ENCODE measurements at regions not wholly inside any gene's neighbourhood (a gene's known extent, or its start where the extent isn't known, plus 50 kb on each side); places are given as distances from the start of the nearest gene placed in this dataset.
"Not testable (repeated sequence)": the region's sequence is repeated elsewhere in the genome, so short reads cannot be mapped to it uniquely, and the experiment has no call there.

GRCh38 chr2:124996406-124996805 is 971.3 kb downstream of the CNTNAP5 start:
- H3K4me3 ChIP-seq (ENCODE audit: low read depth, low read length): no peak overlapping the region
- TF ChIP-seq CTCF (IDR thresholded peaks at IDR 0.05; ENCODE audit: insufficient read depth, low read depth, low read length, missing control alignments): no peak
- peak; percentile 30 for DNase-seq (ENCODE audit: low read depth)

DNA sequence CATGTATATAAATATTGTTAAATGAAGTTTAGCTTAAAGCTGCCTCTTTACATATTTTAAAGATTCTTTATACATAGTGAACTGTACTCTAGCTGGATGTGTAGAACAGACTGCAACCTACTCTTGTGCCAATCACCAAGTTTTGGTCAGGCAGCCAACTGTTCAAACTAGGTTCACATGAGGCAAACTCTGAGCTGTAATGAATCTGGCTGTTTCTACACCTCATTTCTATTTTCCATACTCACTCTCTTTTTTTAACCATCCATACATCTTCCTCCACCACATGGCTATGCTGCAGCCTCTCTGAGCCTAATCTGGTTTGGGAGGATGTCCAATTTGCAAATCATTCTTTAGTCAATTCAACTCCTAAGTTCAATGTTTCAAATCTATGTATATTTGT is 974.8 kb downstream of the CNTNAP5 start:
- H3K4me3 ChIP-seq (ENCODE audit: low read depth, low read length): no peak overlapping the region
- no peak for DNase-seq (ENCODE audit: low read depth)
- no peak for TF ChIP-seq CTCF (IDR thresholded peaks at IDR 0.05; ENCODE audit: insufficient read depth, low read depth, low read length, missing control alignments)

GRCh38 chr2:125004106-125004800 is 979.2 kb downstream of the CNTNAP5 start:
- TF ChIP-seq CTCF (IDR thresholded peaks at IDR 0.05; ENCODE audit: insufficient read depth, low read depth, low read length, missing control alignments): no peak
- no peak for DNase-seq (ENCODE audit: low read depth)
- H3K4me3 ChIP-seq (ENCODE audit: low read depth, low read length): no peak overlapping the region

- DNase-seq (ENCODE audit: low read depth): no peak
- no peak for TF ChIP-seq CTCF (IDR thresholded peaks at IDR 0.05; ENCODE audit: insufficient read depth, low read depth, low read length, missing control alignments)
- no peak overlapping the region for H3K4me3 ChIP-seq (ENCODE audit: low read depth, low read length)
These were observed 981.6 kb downstream of the CNTNAP5 start for GRCh38 chr2:125006676-125007075.

DNA sequence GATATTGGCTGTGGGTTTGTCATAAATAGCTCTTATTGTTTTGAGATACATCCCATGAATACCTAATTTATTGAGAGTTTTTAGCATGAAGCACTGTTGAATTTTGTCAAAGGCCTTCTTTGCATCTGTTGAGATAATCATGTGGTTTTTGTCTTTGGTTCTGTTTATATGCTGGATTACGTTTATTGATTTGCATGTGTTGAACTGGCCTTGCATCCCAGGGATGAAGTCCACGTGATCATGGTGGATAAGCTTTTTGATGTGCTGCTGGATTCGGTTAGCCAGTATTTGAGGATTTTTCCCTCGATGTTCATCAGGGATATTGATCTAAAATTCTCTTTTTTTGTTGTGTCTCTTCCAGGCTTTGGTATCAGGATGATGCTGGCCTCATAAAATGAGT is 1003.6 kb downstream of the CNTNAP5 start:
- H3K4me3 ChIP-seq (ENCODE audit: low read depth, low read length); DNase-seq (ENCODE audit: low read depth): not testable (repeated sequence)

- no peak for DNase-seq (ENCODE audit: low read depth)
- no peak overlapping the region for H3K4me3 ChIP-seq (ENCODE audit: low read depth, low read length)
- no peak for TF ChIP-seq CTCF (IDR thresholded peaks at IDR 0.05; ENCODE audit: insufficient read depth, low read depth, low read length, missing control alignments)
These were observed 1008.8 kb downstream of the CNTNAP5 start for GRCh38 chr2:125033871-125034270.

DNA sequence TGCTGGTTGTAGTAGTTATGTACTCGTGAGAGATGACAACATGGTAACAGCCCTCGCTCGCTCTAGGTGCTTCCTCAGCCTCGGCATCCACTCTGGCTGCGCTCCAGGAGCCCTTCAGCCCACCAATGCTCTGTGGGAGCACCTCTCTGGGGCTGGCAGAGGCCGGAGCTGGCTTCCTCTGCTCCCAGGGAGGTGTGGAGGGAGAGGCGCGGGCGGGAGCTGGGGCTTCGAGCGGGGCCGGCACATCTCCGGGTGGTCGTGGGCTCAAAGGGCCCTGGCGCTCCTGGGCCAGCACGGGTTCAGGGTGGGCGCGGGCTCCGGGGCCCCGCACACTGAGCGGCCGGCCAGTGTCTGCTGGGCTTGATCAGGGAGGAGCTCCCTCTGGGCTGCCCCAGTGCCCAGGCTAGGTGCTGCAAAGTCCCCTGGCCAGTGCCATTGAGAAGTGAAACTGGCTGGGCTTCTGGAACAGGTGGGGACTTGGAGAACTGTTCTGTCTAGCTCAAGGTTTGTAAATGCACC is 1012.1 kb downstream of the CNTNAP5 start:
- no peak for TF ChIP-seq CTCF (IDR thresholded peaks at IDR 0.05; ENCODE audit: insufficient read depth, low read depth, low read length, missing control alignments)
- no peak overlapping the region for H3K4me3 ChIP-seq (ENCODE audit: low read depth, low read length)
- no peak for DNase-seq (ENCODE audit: low read depth)

All from GM12865 (cell line).